ENCODE measurements at regions not wholly inside any gene's neighbourhood (a gene's known extent, or its start where the extent isn't known, plus 50 kb on each side); places are given as distances from the start of the nearest gene placed in this dataset.

DNA sequence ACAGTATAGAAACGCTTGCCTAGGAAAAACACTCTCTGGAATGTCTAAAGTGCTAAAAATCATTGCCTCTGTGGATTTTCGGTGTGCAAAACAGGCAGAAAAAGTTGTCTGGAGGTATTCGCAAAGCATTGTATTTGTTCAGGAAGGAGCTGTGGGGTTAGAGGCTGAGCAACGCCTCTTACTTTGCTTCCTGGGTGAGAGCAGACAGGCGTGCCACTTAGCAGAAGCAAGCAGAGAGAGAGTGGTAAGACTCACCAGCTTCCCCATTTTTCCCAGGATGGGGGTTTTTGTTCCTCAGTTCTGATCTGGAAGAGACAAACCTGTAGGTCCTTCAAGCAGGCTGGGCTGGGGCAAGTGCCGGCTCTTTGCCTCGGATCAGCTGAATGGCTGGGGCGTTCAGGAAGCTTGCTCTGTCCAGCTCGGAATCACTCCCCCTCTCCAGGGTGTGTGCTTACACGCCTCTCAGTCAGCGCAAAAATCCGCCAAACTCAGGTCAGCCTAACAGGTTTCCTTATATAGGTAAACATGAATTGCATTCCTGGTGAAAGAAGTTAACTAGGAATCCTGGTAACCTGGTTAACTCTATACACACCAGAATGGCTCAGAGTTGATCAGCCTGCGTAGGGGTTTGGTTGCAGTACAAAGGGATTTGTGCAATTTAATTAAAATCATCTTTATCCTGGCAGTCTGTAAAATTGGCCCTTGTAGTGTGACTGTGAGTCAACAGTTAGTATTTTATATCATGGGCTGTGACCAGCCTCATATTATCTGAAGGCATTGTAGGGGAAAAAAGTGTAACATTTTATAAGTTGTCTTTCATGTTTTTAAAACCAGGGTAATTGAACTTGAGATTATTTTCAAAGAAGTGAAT, 213.1 kb upstream of the MID1 start:
- TF ChIP-seq, protein P1, sequence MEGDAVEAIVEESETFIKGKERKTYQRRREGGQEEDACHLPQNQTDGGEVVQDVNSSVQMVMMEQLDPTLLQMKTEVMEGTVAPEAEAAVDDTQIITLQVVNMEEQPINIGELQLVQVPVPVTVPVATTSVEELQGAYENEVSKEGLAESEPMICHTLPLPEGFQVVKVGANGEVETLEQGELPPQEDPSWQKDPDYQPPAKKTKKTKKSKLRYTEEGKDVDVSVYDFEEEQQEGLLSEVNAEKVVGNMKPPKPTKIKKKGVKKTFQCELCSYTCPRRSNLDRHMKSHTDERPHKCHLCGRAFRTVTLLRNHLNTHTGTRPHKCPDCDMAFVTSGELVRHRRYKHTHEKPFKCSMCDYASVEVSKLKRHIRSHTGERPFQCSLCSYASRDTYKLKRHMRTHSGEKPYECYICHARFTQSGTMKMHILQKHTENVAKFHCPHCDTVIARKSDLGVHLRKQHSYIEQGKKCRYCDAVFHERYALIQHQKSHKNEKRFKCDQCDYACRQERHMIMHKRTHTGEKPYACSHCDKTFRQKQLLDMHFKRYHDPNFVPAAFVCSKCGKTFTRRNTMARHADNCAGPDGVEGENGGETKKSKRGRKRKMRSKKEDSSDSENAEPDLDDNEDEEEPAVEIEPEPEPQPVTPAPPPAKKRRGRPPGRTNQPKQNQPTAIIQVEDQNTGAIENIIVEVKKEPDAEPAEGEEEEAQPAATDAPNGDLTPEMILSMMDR (IDR thresholded peaks at IDR 0.05) = no peak
- TF ChIP-seq EZH2 (IDR thresholded peaks at IDR 0.05) (no peak), EZH2phosphoT487 (IDR thresholded peaks at IDR 0.05) (no peak)

Data from neural progenitor cell (in vitro differentiated cells).